ENCODE measurements at regions not wholly inside any gene's neighbourhood (a gene's known extent, or its start where the extent isn't known, plus 50 kb on each side); places are given as distances from the start of the nearest gene placed in this dataset.

GRCh38 chr3:69510481-69511030 lies 124.7 kb upstream of the FRMD4B start:
- TF ChIP-seq, protein P1, sequence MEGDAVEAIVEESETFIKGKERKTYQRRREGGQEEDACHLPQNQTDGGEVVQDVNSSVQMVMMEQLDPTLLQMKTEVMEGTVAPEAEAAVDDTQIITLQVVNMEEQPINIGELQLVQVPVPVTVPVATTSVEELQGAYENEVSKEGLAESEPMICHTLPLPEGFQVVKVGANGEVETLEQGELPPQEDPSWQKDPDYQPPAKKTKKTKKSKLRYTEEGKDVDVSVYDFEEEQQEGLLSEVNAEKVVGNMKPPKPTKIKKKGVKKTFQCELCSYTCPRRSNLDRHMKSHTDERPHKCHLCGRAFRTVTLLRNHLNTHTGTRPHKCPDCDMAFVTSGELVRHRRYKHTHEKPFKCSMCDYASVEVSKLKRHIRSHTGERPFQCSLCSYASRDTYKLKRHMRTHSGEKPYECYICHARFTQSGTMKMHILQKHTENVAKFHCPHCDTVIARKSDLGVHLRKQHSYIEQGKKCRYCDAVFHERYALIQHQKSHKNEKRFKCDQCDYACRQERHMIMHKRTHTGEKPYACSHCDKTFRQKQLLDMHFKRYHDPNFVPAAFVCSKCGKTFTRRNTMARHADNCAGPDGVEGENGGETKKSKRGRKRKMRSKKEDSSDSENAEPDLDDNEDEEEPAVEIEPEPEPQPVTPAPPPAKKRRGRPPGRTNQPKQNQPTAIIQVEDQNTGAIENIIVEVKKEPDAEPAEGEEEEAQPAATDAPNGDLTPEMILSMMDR (IDR thresholded peaks at IDR 0.05; ENCODE audit: borderline replicate concordance, extremely low read depth, low read length, poor library complexity, severe bottlenecking) = no peak
- TF ChIP-seq EZH2 (IDR thresholded peaks at IDR 0.05; ENCODE audit: borderline replicate concordance, low read depth, low read length, severe bottlenecking) = no peak

Measured in DND-41 (cell line).